ENCODE measurements at regions not wholly inside any gene's neighbourhood (a gene's known extent, or its start where the extent isn't known, plus 50 kb on each side); places are given as distances from the start of the nearest gene placed in this dataset.

DNA sequence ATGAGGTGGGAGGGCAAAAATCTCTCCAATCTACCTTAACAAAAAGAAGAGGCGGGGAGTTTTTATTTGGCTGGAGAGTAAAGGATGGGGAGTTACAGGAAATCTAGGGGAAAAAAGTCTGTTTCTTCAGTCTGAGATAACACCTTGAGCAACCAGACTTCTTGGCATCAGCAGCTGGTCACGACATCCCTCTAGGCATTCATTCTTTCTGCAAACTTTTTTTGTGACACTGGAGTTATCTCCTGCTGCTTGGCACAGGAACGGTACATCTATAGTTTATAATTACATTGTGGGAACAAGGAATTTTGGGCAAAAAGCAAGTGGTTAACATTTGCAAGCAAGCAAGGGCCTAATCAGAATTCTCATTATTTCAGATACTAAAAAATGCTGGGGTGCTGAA is 50.6 kb upstream of the IFNGR1 start:
- DNase-seq (ENCODE audit: low read depth) = no peak

DNA sequence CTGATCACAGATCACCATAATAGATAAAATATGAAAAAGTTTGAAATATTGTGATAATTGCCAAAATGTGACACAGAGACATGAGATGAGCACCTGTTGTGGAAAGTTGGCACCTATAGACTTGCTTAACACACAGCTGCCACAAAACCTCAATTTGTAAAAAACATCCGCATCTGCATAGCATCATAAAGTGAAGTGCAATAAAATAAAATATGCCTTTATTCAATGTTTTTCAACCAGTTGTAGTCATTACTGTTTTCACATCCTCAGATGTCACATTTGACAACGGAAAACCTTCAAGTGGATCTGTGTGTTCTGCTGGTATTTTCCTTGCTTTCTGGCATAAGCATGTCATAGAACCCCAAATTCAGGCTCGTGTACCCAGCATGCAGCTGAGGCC is 50.2 kb upstream of the IFNGR1 start:
- no peak for DNase-seq (ENCODE audit: low read depth)

All from activated T-cell treated with anti-CD3 and anti-CD28 coated beads for 24 hours (primary cell).